ENCODE measurements at regions not wholly inside any gene's neighbourhood (a gene's known extent, or its start where the extent isn't known, plus 50 kb on each side); places are given as distances from the start of the nearest gene placed in this dataset.

- H2AK5ac ChIP-seq (ENCODE audit: low read length): peak overlapping the region; percentile 94
- H3K79me1 ChIP-seq (ENCODE audit: low read length): peaks cover 27% of the 10 kb centered on the region
- H3K9me3 ChIP-seq (ENCODE audit: insufficient read depth, low read depth, low read length): no peaks in the 10 kb centered on the region
- peak overlapping the region; percentile 89 for H4K8ac ChIP-seq (ENCODE audit: low read depth, low read length)
- H3K4me2 ChIP-seq (ENCODE audit: low read length): peak overlapping the region; percentile 43
- no peak overlapping the region for H3K4me3 ChIP-seq (ENCODE audit: low read depth, low read length)
- peak overlapping the region; percentile 93 for H3K18ac ChIP-seq (ENCODE audit: low read length)
- peak overlapping the region; percentile 90 for H3K4ac ChIP-seq (ENCODE audit: low read depth, low read length)
- peak overlapping the region; percentile 56 for H2AFZ ChIP-seq (ENCODE audit: insufficient read depth, low read length, poor library complexity)
- H3K27ac ChIP-seq (ENCODE audit: low read depth, low read length): peak overlapping the region; percentile 93
- peaks cover 6 to 19% of the 10 kb centered on the region in 2 experiments for H3K4me1 ChIP-seq (ENCODE audit: control insufficient read depth in 1 of 2, insufficient read depth in 2 of 2, low read length in 2 of 2)
- no peak overlapping the region for H3K9ac ChIP-seq (ENCODE audit: low read length)
- H4K91ac ChIP-seq (ENCODE audit: low read depth, low read length): peak overlapping the region; percentile 99
- peak overlapping the region; percentile 95 for H2BK5ac ChIP-seq (ENCODE audit: low read depth, low read length, poor library complexity)
- DNase-seq: peak; percentile 94 to 96
- H3K14ac ChIP-seq (ENCODE audit: low read length): peak overlapping the region; percentile 98
- H4K12ac ChIP-seq (ENCODE audit: low read depth, low read length): peak overlapping the region; percentile 78
- H2BK120ac ChIP-seq (ENCODE audit: insufficient read depth, low read length, poor library complexity): peak overlapping the region; percentile 99
- peak overlapping the region; percentile 95 for H2BK12ac ChIP-seq (ENCODE audit: low read length)
- no peaks in the 10 kb centered on the region for H3K27me3 ChIP-seq (ENCODE audit: insufficient read depth, low read length)
- no peak overlapping the region for H3K23ac ChIP-seq (ENCODE audit: low read length)
- peaks cover 4% of the 10 kb centered on the region for H3K79me2 ChIP-seq (ENCODE audit: control insufficient read depth, insufficient read depth, low read length, poor library complexity)
- no CpG with 5 or more reads among the region's 22 CpGs for WGBS (ENCODE audit: extremely low coverage, insufficient coverage, insufficient read length)
- H3K36me3 ChIP-seq (ENCODE audit: control insufficient read depth in 1 of 2, insufficient read depth in 2 of 2, low read length in 2 of 2): no peaks in the 10 kb centered on the region
These were observed 241.7 kb downstream of the GATA3 start for GRCh38 chr10:8296090-8296733.

- Histone ChIP-seq H4K91ac (ENCODE audit: low read depth, low read length) (peak overlapping the region; percentile 55), H3K9me3 (ENCODE audit: insufficient read depth, low read depth, low read length) (no peaks in the 10 kb centered on the region), H4K8ac (ENCODE audit: low read depth, low read length) (no peak overlapping the region), H3K36me3 (ENCODE audit: control insufficient read depth in 1 of 2, insufficient read depth in 2 of 2, low read length in 2 of 2) (no peaks in the 10 kb centered on the region), H3K4me1 (ENCODE audit: control insufficient read depth in 1 of 2, insufficient read depth in 2 of 2, low read length in 2 of 2) (peaks cover 6 to 19% of the 10 kb centered on the region in 2 experiments), H3K18ac (ENCODE audit: low read length) (no peak overlapping the region), H2AK5ac (ENCODE audit: low read length) (no peak overlapping the region), H3K79me2 (ENCODE audit: control insufficient read depth, insufficient read depth, low read length, poor library complexity) (peaks cover 4% of the 10 kb centered on the region), H3K79me1 (ENCODE audit: low read length) (peaks cover 27% of the 10 kb centered on the region), H2BK120ac (ENCODE audit: insufficient read depth, low read length, poor library complexity) (peak overlapping the region; percentile 87), H2BK12ac (ENCODE audit: low read length) (no peak overlapping the region), H3K4me2 (ENCODE audit: low read length) (peak overlapping the region; percentile 43), H3K14ac (ENCODE audit: low read length) (no peak overlapping the region), H3K27ac (ENCODE audit: low read depth, low read length) (peak overlapping the region; percentile 93), H3K23ac (ENCODE audit: low read length) (no peak overlapping the region), H2BK5ac (ENCODE audit: low read depth, low read length, poor library complexity) (peak overlapping the region; percentile 83), H2AFZ (ENCODE audit: insufficient read depth, low read length, poor library complexity) (no peak overlapping the region), H3K9ac (ENCODE audit: low read length) (no peak overlapping the region), H4K12ac (ENCODE audit: low read depth, low read length) (no peak overlapping the region), H3K4me3 (ENCODE audit: low read depth, low read length) (no peak overlapping the region), H3K4ac (ENCODE audit: low read depth, low read length) (no peak overlapping the region), H3K27me3 (ENCODE audit: insufficient read depth, low read length) (no peaks in the 10 kb centered on the region)
- DNase-seq: no peak
- WGBS (ENCODE audit: extremely low coverage, insufficient coverage, insufficient read length): no CpG with 5 or more reads among the region's 2 CpGs
These were observed 242.2 kb downstream of the GATA3 start for GRCh38 chr10:8296734-8297101.

GRCh38 chr10:8297107-8297506 is 242.6 kb downstream of the GATA3 start:
- no peaks in the 10 kb centered on the region for H3K27me3 ChIP-seq (ENCODE audit: insufficient read depth, low read length)
- H2BK120ac ChIP-seq (ENCODE audit: insufficient read depth, low read length, poor library complexity): peak overlapping the region; percentile 89
- no peak overlapping the region for H2AFZ ChIP-seq (ENCODE audit: insufficient read depth, low read length, poor library complexity)
- no peak overlapping the region for H2AK5ac ChIP-seq (ENCODE audit: low read length)
- H3K9ac ChIP-seq (ENCODE audit: low read length): no peak overlapping the region
- H3K4me3 ChIP-seq (ENCODE audit: low read depth, low read length): no peak overlapping the region
- WGBS (ENCODE audit: extremely low coverage, insufficient coverage, insufficient read length): no CpG with 5 or more reads among the region's 2 CpGs
- peaks cover 6 to 19% of the 10 kb centered on the region in 2 experiments for H3K4me1 ChIP-seq (ENCODE audit: control insufficient read depth in 1 of 2, insufficient read depth in 2 of 2, low read length in 2 of 2)
- H2BK12ac ChIP-seq (ENCODE audit: low read length): peak overlapping the region; percentile 75
- no peak overlapping the region for H3K4ac ChIP-seq (ENCODE audit: low read depth, low read length)
- peak overlapping the region; percentile 90 for H3K14ac ChIP-seq (ENCODE audit: low read length)
- DNase-seq: no peak
- peak overlapping the region; percentile 3 for H3K18ac ChIP-seq (ENCODE audit: low read length)
- H3K4me2 ChIP-seq (ENCODE audit: low read length): no peak overlapping the region
- H2BK5ac ChIP-seq (ENCODE audit: low read depth, low read length, poor library complexity): peak overlapping the region; percentile 83
- H3K79me2 ChIP-seq (ENCODE audit: control insufficient read depth, insufficient read depth, low read length, poor library complexity): peaks cover 4% of the 10 kb centered on the region
- no peak overlapping the region for H4K12ac ChIP-seq (ENCODE audit: low read depth, low read length)
- H3K36me3 ChIP-seq (ENCODE audit: control insufficient read depth in 1 of 2, insufficient read depth in 2 of 2, low read length in 2 of 2): no peaks in the 10 kb centered on the region
- no peak overlapping the region for H3K23ac ChIP-seq (ENCODE audit: low read length)
- H4K8ac ChIP-seq (ENCODE audit: low read depth, low read length): peak overlapping the region; percentile 63
- peak overlapping the region; percentile 93 for H3K27ac ChIP-seq (ENCODE audit: low read depth, low read length)
- H4K91ac ChIP-seq (ENCODE audit: low read depth, low read length): peak overlapping the region; percentile 91
- no peaks in the 10 kb centered on the region for H3K9me3 ChIP-seq (ENCODE audit: insufficient read depth, low read depth, low read length)
- H3K79me1 ChIP-seq (ENCODE audit: low read length): peaks cover 29% of the 10 kb centered on the region

GRCh38 chr10:8297959-8298358 is 243.5 kb downstream of the GATA3 start:
- Histone ChIP-seq H2BK5ac (ENCODE audit: low read depth, low read length, poor library complexity) (peak overlapping the region; percentile 36), H3K4me2 (ENCODE audit: low read length) (no peak overlapping the region), H3K4ac (ENCODE audit: low read depth, low read length) (no peak overlapping the region), H4K8ac (ENCODE audit: low read depth, low read length) (no peak overlapping the region), H3K4me1 (ENCODE audit: control insufficient read depth in 1 of 2, insufficient read depth in 2 of 2, low read length in 2 of 2) (peaks cover 5 to 15% of the 10 kb centered on the region in 2 experiments), H3K9ac (ENCODE audit: low read length) (no peak overlapping the region), H2AFZ (ENCODE audit: insufficient read depth, low read length, poor library complexity) (no peak overlapping the region), H3K4me3 (ENCODE audit: low read depth, low read length) (no peak overlapping the region), H3K9me3 (ENCODE audit: insufficient read depth, low read depth, low read length) (no peaks in the 10 kb centered on the region), H3K79me2 (ENCODE audit: control insufficient read depth, insufficient read depth, low read length, poor library complexity) (peaks cover 6% of the 10 kb centered on the region), H3K79me1 (ENCODE audit: low read length) (peaks cover 25% of the 10 kb centered on the region), H4K91ac (ENCODE audit: low read depth, low read length) (peak overlapping the region; percentile 91), H3K14ac (ENCODE audit: low read length) (peak overlapping the region; percentile 54), H3K18ac (ENCODE audit: low read length) (no peak overlapping the region), H4K12ac (ENCODE audit: low read depth, low read length) (no peak overlapping the region), H2AK5ac (ENCODE audit: low read length) (no peak overlapping the region), H2BK12ac (ENCODE audit: low read length) (no peak overlapping the region), H3K27ac (ENCODE audit: low read depth, low read length) (no peak overlapping the region), H3K23ac (ENCODE audit: low read length) (no peak overlapping the region), H3K27me3 (ENCODE audit: insufficient read depth, low read length) (no peaks in the 10 kb centered on the region), H3K36me3 (ENCODE audit: control insufficient read depth in 1 of 2, insufficient read depth in 2 of 2, low read length in 2 of 2) (no peaks in the 10 kb centered on the region), H2BK120ac (ENCODE audit: insufficient read depth, low read length, poor library complexity) (peak overlapping the region; percentile 41)
- DNase-seq: peak in 1 of 2 donors; percentile 52
- no CpG with 5 or more reads among the region's 1 CpG for WGBS (ENCODE audit: extremely low coverage, insufficient coverage, insufficient read length)
